GM23338 (cell line): ENCODE measurements at regions not wholly inside any gene's neighbourhood (a gene's known extent, or its start where the extent isn't known, plus 50 kb on each side); places are given as distances from the start of the nearest gene placed in this dataset.

ENCODE experiments used
- CREB1 ChIP-seq: fragments of 250-450 bp; sonication (Bioruptor Pico); IDR thresholded peaks from 2 replicates; pipeline ENCODE4 v1.5.0; 2020; ENCODE audit warnings: low read depth, mild to moderate bottlenecking, moderate library complexity
- CTCF ChIP-seq, 2 experiments: fragments of 200-600 bp in 1 of 2; sonication (generic) in 1 of 2; conservative IDR thresholded peaks; 2 replicates each; pipeline versions ENCODE4 v1.5.1 to v1.6.1; 2016 to 2017; ENCODE audit warnings: antibody characterized with exemption in 2 of 2, low read depth in 2 of 2, mild to moderate bottlenecking in 2 of 2, moderate library complexity in 1 of 2
- EZH2 ChIP-seq: fragments of 200-600 bp; sonication (generic); IDR thresholded peaks from one replicate; pipeline ENCODE4 v1.8.0; 2017; ENCODE audit warnings: antibody characterized with exemption, mild to moderate bottlenecking, low read depth; ENCODE audit not compliant: unreplicated experiment
- EZH2phosphoT487 ChIP-seq: fragments of 200-600 bp; sonication (generic); IDR thresholded peaks from one replicate; pipeline ENCODE4 v1.8.1; 2018; ENCODE audit warnings: antibody characterized with exemption; ENCODE audit not compliant: unreplicated experiment
- JUNB ChIP-seq: IDR thresholded peaks from one replicate; pipeline ENCODE4 v1.6.1; 2016; ENCODE audit warnings: antibody characterized with exemption; ENCODE audit not compliant: unreplicated experiment
- POLR2AphosphoS5 ChIP-seq: IDR thresholded peaks from 2 replicates; pipeline ENCODE4 v1.6.1; 2016; ENCODE audit warnings: antibody characterized with exemption, low read depth
- REST ChIP-seq: IDR thresholded peaks from one replicate; pipeline ENCODE4 v1.6.1; 2018; ENCODE audit warnings: antibody characterized with exemption; ENCODE audit not compliant: unreplicated experiment
- ZNF114 ChIP-seq: fragments of 250-450 bp; sonication (Bioruptor Pico); IDR thresholded peaks from 2 replicates; pipeline ENCODE4 v1.5.0; 2020; ENCODE audit warnings: mild to moderate bottlenecking, moderate library complexity
- ZNF331 ChIP-seq: fragments of 250-450 bp; sonication (Bioruptor Pico); IDR thresholded peaks from 2 replicates; pipeline ENCODE4 v1.5.0; 2020; ENCODE audit warnings: low read depth, mild to moderate bottlenecking, moderate library complexity

GRCh38 chr14:26765301-26765700, 167.5 kb upstream of the NOVA1 start:
- TF ChIP-seq CTCF (conservative IDR thresholded peaks at IDR 0.05; ENCODE audit: low read depth in 2 of 2), result no peak
- no peak for TF ChIP-seq EZH2
- no peak for TF ChIP-seq EZH2phosphoT487
- TF ChIP-seq POLR2AphosphoS5, result no peak
- no peak for TF ChIP-seq ZNF331 (CRISPR knock-in tag)
- TF ChIP-seq CREB1 (CRISPR knock-in tag), result no peak
- no peak for TF ChIP-seq ZNF114 (CRISPR knock-in tag)
- TF ChIP-seq REST, result no peak
- TF ChIP-seq JUNB, result no peak
